Esophagus squamous epithelium (tissue), 4 donors: ENCODE measurements at regions not wholly inside any gene's neighbourhood (a gene's known extent, or its start where the extent isn't known, plus 50 kb on each side); places are given as distances from the start of the nearest gene placed in this dataset.

Source experiments
- POLR2A ChIP-seq, 4 donors: fragments of 450-650 bp; IDR thresholded peaks; one replicate each; pipeline ENCODE4 v1.6.1; 2017; ENCODE audit warnings: antibody characterized with exemption in 4 of 4, mild to moderate bottlenecking in 4 of 4, moderate library complexity in 3 of 4
- TF ChIP-seq, protein P1 (sequence below), 6 experiments: fragments of 450-650 bp in 4 of 6; fragments of 200-600 bp in 2 of 6; sonication (generic) in 2 of 6; IDR thresholded peaks; one replicate each; pipeline ENCODE4 v1.5.1; 2016 to 2019; ENCODE audit warnings: antibody characterized with exemption in 6 of 6, mild to moderate bottlenecking in 4 of 6, moderate library complexity in 4 of 6

DNA sequence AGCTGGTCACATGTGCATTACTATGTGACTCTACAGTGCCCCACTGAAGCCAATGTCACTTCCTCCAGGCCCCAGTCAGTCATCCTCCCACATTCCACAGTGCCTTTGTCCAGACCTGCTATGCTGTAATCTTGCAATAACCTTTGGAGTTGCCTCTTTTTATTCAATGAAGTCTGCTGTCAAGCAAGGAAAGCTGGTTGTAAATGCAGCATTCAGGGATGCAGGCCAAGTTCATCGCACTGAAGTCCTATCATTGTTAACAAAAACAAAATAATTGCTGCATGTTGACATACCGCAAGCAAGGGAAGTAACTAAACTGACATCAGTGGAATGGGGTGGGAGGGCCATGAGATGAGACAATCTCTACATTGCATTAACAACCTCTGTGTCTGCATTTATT is 131.2 kb upstream of the CDYL start:
- TF ChIP-seq, protein P1, sequence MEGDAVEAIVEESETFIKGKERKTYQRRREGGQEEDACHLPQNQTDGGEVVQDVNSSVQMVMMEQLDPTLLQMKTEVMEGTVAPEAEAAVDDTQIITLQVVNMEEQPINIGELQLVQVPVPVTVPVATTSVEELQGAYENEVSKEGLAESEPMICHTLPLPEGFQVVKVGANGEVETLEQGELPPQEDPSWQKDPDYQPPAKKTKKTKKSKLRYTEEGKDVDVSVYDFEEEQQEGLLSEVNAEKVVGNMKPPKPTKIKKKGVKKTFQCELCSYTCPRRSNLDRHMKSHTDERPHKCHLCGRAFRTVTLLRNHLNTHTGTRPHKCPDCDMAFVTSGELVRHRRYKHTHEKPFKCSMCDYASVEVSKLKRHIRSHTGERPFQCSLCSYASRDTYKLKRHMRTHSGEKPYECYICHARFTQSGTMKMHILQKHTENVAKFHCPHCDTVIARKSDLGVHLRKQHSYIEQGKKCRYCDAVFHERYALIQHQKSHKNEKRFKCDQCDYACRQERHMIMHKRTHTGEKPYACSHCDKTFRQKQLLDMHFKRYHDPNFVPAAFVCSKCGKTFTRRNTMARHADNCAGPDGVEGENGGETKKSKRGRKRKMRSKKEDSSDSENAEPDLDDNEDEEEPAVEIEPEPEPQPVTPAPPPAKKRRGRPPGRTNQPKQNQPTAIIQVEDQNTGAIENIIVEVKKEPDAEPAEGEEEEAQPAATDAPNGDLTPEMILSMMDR (IDR thresholded peaks at IDR 0.05): no peak
- TF ChIP-seq POLR2A (IDR thresholded peaks at IDR 0.05): no peak
